DMS53 (cell line): ENCODE measurements at regions not wholly inside any gene's neighbourhood (a gene's known extent, or its start where the extent isn't known, plus 50 kb on each side); places are given as distances from the start of the nearest gene placed in this dataset.
"Not testable (repeated sequence)": the region's sequence is repeated elsewhere in the genome, so short reads cannot be mapped to it uniquely, and the experiment has no call there.

ENCODE experiments used
- DNase-seq: peaks from one replicate; lab custom pipeline; 2025; lab: John Stamatoyannopoulos, UW

GRCh38 chr1:147348592-147348991 is 106.1 kb downstream of the CHD1L start:
- not testable (repeated sequence) for DNase-seq

GRCh38 chr1:147349533-147349932 is 107.0 kb downstream of the CHD1L start:
- no peak for DNase-seq

- no peak for DNase-seq
Measured at GRCh38 chr1:147351140-147351835, 108.8 kb downstream of the CHD1L start.

- DNase-seq: no peak
Measured at GRCh38 chr1:147377263-147378246, 135.1 kb downstream of the CHD1L start.

DNA sequence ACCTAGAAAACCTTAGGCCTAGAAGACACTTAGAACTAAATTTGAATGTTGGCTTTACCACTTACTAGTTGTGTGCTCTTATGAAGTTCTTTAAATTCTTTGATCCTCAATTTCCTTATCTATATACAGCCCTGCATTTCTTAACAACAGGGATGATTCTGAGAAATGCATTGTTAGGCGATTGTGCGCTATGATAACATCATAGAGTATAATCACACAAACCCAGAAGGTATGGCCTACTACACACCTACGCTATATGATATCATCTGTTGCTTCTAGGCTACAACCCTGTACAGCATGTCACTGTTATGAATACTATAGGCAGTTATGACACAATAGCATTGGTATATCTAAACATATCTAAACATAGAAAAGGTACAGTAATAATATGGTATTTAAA is 137.4 kb downstream of the CHD1L start:
- DNase-seq: no peak

DNA sequence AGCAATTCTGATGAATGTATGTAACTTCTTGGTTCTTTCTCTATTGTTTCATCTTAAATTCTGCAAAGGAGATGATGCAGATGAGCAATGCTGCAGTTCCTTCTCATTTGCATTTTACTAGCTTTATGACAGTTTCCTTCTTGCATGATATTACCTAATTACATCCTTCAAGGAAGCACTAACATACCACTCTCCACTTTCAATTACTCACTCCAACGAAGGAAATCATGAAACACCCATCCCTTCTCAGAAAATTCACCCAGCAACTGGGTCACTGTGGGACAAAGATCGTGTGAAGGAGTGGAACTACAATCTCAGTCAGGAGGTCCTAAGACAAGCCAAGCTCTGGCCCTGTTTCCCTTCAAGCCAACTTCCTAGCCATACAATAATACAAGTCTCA is 142.3 kb downstream of the CHD1L start:
- DNase-seq: no peak

- no peak for DNase-seq
Measured at GRCh38 chr1:147388969-147389368, 146.5 kb downstream of the CHD1L start.

- DNase-seq: peak; percentile 74
Measured at GRCh38 chr1:147389532-147390184, 147.2 kb downstream of the CHD1L start.

- DNase-seq: no peak
Measured at GRCh38 chr1:147390185-147390542, 147.7 kb downstream of the CHD1L start.

DNA sequence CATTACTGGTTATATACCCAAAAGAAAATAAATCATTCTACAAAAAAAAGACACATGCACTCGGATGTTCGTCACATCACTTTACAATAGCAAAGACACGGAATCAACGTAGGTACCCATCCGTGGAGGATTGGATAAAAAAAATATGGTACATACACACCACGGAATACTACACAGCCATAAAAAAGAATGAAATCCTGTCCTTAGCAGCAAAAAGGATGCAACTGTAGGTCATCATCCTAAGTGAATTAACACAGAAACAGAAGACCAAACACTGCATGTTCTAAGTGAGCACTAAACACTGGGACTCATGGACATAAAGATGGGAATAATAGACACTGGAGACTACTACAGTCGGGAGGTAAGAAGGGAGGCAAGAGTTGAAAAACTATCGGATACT is 148.6 kb downstream of the CHD1L start:
- DNase-seq: no peak

DNA sequence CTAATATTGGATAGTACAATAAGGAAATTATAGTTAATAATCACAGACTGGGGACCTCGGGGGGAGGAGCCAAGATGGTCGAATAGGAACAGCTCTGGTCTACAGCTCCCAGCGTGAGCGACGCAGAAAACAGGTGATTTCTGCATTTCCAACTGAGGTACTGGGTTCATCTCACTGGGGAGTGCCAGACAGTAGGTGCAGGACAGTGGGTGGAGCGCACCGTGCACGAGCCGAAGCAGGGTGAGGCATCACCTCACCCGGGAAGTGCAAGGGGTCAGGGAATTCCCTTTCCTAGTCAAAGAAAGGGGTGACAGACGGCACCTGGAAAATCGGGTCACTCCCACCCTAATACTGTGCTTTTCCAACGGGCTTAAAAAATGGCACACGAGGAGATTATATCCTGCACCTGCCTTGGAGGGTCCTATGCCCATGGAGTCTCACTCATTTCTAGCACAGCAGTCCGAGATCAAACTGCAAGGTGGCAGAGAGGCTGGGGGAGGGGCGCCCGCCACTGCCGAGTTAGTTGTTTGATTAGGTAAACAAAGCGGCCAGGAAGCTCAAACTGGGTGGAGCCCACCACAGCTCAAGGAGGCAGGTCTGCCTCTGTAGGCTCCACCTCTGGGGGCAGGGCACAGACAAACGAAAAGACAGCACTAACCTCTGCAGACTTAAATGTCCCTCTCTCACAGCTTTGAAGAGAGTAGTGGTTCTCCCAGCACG is 138.8 kb upstream of the BCL9 start:
- peak; percentile 87 for DNase-seq

GRCh38 chr1:147404344-147404743 is 137.0 kb upstream of the BCL9 start:
- not testable (repeated sequence) for DNase-seq

DNA sequence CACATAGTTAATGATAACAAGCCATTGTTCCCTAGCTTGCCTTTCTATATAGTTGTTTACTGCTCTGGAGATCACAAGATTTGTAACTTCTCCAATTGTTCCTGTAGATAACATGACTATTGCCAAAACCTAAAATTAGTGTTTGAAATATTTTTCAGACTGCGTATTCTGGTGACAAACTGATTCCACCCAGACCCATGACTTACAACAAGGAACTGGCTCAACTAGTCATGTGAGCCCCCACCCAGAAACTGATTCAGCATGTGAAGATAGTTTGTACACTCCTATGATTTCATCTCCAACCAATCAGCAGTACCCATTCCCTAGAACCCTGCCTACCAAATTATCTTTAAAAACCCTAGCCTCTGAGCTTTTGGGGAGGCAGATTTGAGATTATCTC is 131.4 kb upstream of the BCL9 start:
- DNase-seq: no peak

GRCh38 chr1:147413110-147413605 is 128.1 kb upstream of the BCL9 start:
- DNase-seq: no peak

- DNase-seq: no peak
Measured at GRCh38 chr1:147414505-147415163, 126.7 kb upstream of the BCL9 start.

DNA sequence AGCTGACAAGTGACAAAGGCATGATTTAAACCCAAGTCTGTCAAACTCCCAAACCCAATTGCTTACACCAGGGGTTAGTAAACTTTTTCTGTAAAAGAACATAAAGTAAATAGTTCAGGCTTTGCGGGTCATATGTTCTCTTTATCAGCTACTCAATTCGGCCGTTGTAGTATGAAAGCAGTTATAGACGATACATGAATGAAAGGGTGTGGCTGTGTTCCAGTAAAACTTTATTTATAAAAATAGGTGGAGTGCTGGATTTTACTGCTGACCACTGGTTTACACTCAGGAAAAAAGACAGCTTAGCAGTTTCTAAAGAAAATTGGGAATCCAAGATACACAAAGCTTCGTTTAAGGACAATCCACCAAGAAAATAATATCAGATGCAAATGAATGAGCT is 124.3 kb upstream of the BCL9 start:
- no peak for DNase-seq

GRCh38 chr1:147423100-147423827 is 118.0 kb upstream of the BCL9 start:
- peak; percentile 88 for DNase-seq

- no peak for DNase-seq
Measured at GRCh38 chr1:147434921-147435320, 106.4 kb upstream of the BCL9 start.

- DNase-seq: no peak
Measured at GRCh38 chr1:147444381-147444780, 96.9 kb upstream of the BCL9 start.

- DNase-seq: peak; percentile 14
Measured at GRCh38 chr1:147451628-147452027, 89.7 kb upstream of the BCL9 start.

GRCh38 chr1:147452809-147453208 is 88.5 kb upstream of the BCL9 start:
- no peak for DNase-seq
